Mesothelial cell of epicardium (in vitro differentiated cells): ENCODE measurements at regions not wholly inside any gene's neighbourhood (a gene's known extent, or its start where the extent isn't known, plus 50 kb on each side); places are given as distances from the start of the nearest gene placed in this dataset.
A peak's percentile ranks its signal among the peaks of the same experiment; 100 is the strongest.

Experiments
- DNase-seq, 2 experiments: peaks; one replicate each; pipeline ENCODE4 v3.0.0; 2021; ENCODE audit warnings: low spot score in 2 of 2; ENCODE audit not compliant: unreplicated experiment in 2 of 2
- H3K27ac Mint-ChIP-seq: 2 replicates; pipeline ENCODE4 v1.8.0; 2021; ENCODE audit warnings: mixed read lengths
- H3K27me3 Mint-ChIP-seq: 2 replicates; pipeline ENCODE4 v1.8.0; 2021; ENCODE audit warnings: low read depth, mixed read lengths
- H3K36me3 Mint-ChIP-seq: 2 replicates; pipeline ENCODE4 v1.8.0; 2021; ENCODE audit warnings: mixed read lengths
- H3K4me1 Mint-ChIP-seq: 2 replicates; pipeline ENCODE4 v1.8.0; 2021; ENCODE audit warnings: mixed read lengths
- H3K4me3 Mint-ChIP-seq: 2 replicates; pipeline ENCODE4 v1.8.0; 2021; ENCODE audit warnings: mild to moderate bottlenecking, moderate library complexity, mixed read lengths
- H3K9me3 Mint-ChIP-seq: 2 replicates; pipeline ENCODE4 v1.8.0; 2021; ENCODE audit warnings: mixed read lengths
- TF ChIP-seq, protein P1 (sequence below): fragments of 200-600 bp; sonication (generic); IDR thresholded peaks from one replicate; pipeline ENCODE4 v1.5.0; 2021; ENCODE audit warnings: antibody characterized with exemption; ENCODE audit not compliant: unreplicated experiment

DNA sequence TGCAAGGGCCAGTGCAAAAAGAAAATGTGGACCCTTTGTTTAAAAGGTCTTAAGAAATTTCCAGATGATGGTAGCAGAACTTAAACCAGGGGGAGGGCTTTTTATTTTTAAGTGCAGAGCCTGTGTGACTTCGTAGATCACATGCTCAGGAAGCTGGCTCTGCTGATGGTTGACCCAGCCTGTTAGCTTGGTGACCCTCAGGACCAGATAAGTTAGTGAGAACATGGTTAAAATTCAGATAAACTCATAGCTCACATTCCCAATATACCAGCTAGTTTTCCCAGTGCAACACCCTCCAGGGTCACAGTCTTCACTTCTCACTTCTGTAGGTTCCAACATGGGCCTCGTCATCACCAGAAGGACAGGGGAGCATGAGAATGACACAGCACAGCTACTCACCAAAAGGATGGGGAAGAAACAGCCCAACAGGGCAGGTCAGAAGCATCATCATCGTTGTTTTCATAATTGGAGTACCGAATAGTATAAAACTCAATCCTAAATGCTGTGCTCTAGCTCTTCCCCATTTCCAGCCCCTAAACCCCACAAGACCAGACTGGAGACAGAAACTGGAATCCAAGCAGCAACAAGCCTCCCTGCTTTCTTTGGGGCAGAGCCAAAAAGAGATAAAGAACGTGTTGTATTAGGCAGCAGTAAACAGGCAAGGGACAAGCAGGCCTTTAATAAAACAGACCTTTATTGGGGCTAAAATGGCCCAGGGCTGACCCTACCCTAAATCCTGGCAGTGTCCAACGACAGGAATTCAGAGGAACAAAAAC is 102.2 kb upstream of the ANKRD1 start:
- H3K9me3 Mint-ChIP-seq, result peaks cover 4% of the 10 kb centered on the region
- TF ChIP-seq, protein P1, sequence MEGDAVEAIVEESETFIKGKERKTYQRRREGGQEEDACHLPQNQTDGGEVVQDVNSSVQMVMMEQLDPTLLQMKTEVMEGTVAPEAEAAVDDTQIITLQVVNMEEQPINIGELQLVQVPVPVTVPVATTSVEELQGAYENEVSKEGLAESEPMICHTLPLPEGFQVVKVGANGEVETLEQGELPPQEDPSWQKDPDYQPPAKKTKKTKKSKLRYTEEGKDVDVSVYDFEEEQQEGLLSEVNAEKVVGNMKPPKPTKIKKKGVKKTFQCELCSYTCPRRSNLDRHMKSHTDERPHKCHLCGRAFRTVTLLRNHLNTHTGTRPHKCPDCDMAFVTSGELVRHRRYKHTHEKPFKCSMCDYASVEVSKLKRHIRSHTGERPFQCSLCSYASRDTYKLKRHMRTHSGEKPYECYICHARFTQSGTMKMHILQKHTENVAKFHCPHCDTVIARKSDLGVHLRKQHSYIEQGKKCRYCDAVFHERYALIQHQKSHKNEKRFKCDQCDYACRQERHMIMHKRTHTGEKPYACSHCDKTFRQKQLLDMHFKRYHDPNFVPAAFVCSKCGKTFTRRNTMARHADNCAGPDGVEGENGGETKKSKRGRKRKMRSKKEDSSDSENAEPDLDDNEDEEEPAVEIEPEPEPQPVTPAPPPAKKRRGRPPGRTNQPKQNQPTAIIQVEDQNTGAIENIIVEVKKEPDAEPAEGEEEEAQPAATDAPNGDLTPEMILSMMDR, result no peak
- no peak for DNase-seq
- peak overlapping the region; percentile 17 for H3K27ac Mint-ChIP-seq
- H3K4me1 Mint-ChIP-seq, result peaks cover 23% of the 10 kb centered on the region
- no peak overlapping the region for H3K4me3 Mint-ChIP-seq
- H3K27me3 Mint-ChIP-seq, result peaks cover 10% of the 10 kb centered on the region
- H3K36me3 Mint-ChIP-seq, result no peaks in the 10 kb centered on the region

DNA sequence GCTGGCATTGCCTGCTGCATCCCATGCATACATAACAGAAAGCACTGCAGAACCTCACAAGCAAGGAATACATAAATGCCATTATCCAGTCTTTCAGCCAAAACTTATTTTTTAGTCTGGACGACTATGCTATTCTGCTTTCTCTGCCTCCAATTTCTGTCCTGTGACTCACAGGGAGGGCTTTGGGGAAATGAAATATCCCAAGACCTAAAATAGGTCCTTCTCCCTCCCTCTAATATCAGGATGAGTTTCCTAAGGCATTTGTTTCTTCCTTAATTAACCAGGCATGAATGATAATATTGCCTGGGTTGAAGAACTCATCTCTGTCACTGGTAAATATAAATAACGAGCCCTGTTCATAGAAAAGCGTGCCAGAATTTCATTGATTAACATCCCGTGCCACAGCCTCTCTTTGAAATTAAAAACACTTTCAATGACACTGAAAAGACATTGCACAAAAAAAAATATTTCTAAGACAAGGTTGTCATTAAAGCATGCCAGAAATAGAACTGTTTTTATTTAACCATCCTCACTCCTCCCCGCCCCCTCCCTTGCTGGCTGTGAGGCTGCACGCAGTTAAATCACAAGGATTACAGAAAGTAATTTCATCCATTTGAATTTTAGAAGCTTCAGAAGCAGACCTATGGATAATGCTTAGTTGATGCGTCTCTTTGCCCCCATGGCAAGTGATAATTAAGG is 103.0 kb upstream of the ANKRD1 start:
- Mint-ChIP-seq H3K27ac (peak overlapping the region; percentile 17), H3K4me1 (peaks cover 23% of the 10 kb centered on the region), H3K4me3 (no peak overlapping the region), H3K36me3 (no peaks in the 10 kb centered on the region), H3K9me3 (peaks cover 4% of the 10 kb centered on the region), H3K27me3 (peaks cover 7% of the 10 kb centered on the region)
- TF ChIP-seq, protein P1, result no peak
- no peak for DNase-seq

- Mint-ChIP-seq H3K4me3 (no peak overlapping the region), H3K9me3 (peaks cover 4% of the 10 kb centered on the region), H3K27me3 (peaks cover 7% of the 10 kb centered on the region), H3K27ac (no peak overlapping the region), H3K4me1 (peaks cover 23% of the 10 kb centered on the region), H3K36me3 (no peaks in the 10 kb centered on the region)
- TF ChIP-seq, protein P1, result no peak
- DNase-seq, result no peak
Observed at GRCh38 chr10:91024541-91024940, 103.7 kb upstream of the ANKRD1 start.

DNA sequence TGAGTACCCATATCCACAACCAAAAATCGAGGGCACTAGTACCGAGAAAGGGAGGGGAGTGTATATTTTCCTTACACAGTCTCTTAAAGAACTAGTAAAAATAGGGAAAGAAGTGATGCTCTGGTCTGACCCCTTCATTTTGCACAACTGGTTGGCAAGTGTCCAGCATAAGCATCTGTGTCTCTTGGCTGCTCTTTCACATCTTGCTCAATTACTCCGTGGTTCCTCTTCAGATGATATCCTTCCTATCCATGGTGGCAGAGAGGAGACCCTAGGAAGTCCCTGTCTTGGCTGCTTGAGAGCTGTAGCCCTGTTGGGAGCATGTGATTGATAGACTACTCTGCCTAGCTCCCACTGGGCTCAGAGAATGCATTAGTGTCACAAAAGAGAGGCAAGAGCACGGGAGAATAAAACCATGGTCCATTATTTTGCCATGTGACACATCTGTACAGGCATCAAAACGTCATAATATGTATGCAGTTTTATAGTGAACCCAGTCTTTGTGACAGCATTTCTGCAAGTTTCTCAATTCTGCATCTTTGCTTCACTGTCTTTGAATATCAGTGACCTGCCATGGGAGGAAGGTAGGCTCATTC is 111.8 kb upstream of the ANKRD1 start:
- Mint-ChIP-seq H3K27ac (no peak overlapping the region), H3K4me1 (peaks cover 25% of the 10 kb centered on the region), H3K36me3 (no peaks in the 10 kb centered on the region), H3K9me3 (no peaks in the 10 kb centered on the region), H3K4me3 (no peak overlapping the region), H3K27me3 (peaks cover 4% of the 10 kb centered on the region)
- TF ChIP-seq, protein P1, result no peak
- DNase-seq, result no peak

DNA sequence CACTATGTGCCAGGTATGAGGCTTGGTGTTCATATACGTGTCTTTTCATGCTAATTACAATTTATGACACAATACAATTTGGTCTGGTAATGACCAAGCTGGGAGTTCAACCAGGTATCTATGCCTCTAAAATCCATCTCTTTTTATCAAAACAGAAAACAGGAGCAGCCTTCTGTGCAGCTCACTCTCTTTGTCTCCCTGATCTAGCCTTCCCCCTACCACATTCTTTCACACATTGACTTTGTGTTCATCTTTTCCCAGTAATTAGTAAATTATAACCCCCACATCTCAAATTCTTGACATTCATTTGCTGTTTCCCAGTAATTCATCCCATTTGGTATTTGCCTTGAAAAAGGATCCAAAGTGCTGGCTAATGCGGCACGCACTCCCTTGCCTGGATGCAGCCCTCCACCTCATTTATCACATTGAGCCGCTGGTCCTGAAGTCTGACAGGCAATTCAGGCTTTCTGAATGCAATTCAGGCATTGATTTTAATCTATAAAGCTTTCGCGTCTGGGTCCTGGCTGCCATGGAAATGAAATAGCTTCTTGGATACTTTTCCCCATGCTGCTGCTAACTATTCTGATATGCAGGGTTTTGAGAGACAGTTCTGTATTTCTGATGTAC is 112.5 kb upstream of the ANKRD1 start:
- peaks cover 4% of the 10 kb centered on the region for H3K27me3 Mint-ChIP-seq
- no peaks in the 10 kb centered on the region for H3K36me3 Mint-ChIP-seq
- peaks cover 25% of the 10 kb centered on the region for H3K4me1 Mint-ChIP-seq
- TF ChIP-seq, protein P1, result no peak
- H3K4me3 Mint-ChIP-seq, result no peak overlapping the region
- peak overlapping the region; percentile 23 for H3K27ac Mint-ChIP-seq
- DNase-seq, result no peak
- H3K9me3 Mint-ChIP-seq, result no peaks in the 10 kb centered on the region
